GM23248 (cell line): ENCODE measurements at regions not wholly inside any gene's neighbourhood (a gene's known extent, or its start where the extent isn't known, plus 50 kb on each side); places are given as distances from the start of the nearest gene placed in this dataset.

Experiments
- EZH2 ChIP-seq: fragments of 200-600 bp; sonication (generic); IDR thresholded peaks from 2 replicates; pipeline ENCODE4 v1.6.1; 2018; ENCODE audit warnings: antibody characterized with exemption, mild to moderate bottlenecking; ENCODE audit not compliant: insufficient read depth, poor library complexity, severe bottlenecking
- EZH2phosphoT487 ChIP-seq: fragments of 200-600 bp; sonication (generic); IDR thresholded peaks from 2 replicates; pipeline ENCODE4 v1.6.1; 2018; ENCODE audit warnings: antibody characterized with exemption, moderate library complexity, mild to moderate bottlenecking, low read depth; ENCODE audit not compliant: insufficient read depth

DNA sequence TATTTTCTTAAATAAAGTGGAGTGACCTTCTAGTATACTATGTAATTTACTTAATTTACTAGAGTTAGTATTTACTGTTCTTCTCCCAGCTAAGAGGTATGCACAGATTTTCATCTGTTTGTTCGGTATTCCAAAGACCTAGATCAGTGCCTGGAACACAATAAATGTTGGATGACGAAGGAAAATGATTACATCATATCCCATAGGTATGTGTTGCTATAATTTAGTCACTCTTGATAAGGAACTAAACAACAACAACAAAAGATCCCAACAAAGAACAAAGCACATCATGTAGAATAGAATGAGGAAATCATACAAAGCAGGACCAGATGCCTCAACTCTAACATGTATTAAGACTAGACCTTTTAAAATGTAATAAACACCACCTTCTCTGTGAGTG lies 89.6 kb upstream of the ADGRF1 start:
- no peak for TF ChIP-seq EZH2
- no peak for TF ChIP-seq EZH2phosphoT487
